A172 (cell line): ENCODE measurements at regions not wholly inside any gene's neighbourhood (a gene's known extent, or its start where the extent isn't known, plus 50 kb on each side); places are given as distances from the start of the nearest gene placed in this dataset.
"Not testable (repeated sequence)": the region's sequence is repeated elsewhere in the genome, so short reads cannot be mapped to it uniquely, and the experiment has no call there.

Experiments
- DNase-seq: peaks from one replicate; pipeline ENCODE4 v3.0.0-alpha.2; 2015; ENCODE audit warnings: low spot score

DNA sequence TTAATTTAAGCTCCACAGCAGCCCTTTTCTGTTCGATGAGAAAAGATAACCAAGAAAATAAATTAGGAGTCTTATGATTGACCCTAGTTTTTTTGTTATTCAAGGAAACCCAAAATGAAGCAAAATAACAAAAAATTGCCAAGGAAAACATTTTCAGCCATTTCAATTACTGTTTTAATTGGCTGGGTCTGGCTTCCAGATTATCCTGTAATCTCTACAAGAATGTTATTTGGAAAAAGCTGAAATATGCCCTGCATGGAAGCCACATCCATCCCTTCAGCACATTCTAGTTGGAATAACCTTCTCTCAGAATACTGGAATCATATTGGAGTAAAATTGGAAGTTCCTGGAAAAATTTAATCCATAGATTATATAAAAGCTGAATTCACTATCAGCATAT is 191.1 kb upstream of the CCN2 start:
- DNase-seq, result no peak

GRCh38 chr6:132140189-132140588 is 189.0 kb upstream of the CCN2 start:
- DNase-seq, result no peak

GRCh38 chr6:132139611-132140010 is 188.4 kb upstream of the CCN2 start:
- no peak for DNase-seq

DNA sequence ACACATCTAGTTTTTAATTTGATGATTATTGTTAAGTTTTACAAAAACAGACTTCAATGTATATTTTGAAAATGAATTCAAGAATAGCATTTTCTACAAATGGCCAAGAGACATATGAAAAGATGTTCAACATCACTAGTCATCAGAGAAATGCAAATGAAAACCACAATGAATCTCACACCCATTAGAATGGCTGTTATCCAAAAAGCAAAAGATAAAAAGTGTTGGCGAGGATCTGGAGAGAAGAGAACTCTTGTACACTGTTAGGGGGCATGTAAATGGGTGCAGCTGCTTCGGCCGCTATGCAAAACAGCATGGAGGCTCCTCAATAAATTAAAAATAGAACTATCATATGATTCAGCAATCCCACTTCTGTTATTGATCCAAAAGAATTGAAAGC is 185.8 kb upstream of the CCN2 start:
- DNase-seq, result no peak

GRCh38 chr6:132135409-132135808 is 184.2 kb upstream of the CCN2 start:
- DNase-seq, result no peak

DNA sequence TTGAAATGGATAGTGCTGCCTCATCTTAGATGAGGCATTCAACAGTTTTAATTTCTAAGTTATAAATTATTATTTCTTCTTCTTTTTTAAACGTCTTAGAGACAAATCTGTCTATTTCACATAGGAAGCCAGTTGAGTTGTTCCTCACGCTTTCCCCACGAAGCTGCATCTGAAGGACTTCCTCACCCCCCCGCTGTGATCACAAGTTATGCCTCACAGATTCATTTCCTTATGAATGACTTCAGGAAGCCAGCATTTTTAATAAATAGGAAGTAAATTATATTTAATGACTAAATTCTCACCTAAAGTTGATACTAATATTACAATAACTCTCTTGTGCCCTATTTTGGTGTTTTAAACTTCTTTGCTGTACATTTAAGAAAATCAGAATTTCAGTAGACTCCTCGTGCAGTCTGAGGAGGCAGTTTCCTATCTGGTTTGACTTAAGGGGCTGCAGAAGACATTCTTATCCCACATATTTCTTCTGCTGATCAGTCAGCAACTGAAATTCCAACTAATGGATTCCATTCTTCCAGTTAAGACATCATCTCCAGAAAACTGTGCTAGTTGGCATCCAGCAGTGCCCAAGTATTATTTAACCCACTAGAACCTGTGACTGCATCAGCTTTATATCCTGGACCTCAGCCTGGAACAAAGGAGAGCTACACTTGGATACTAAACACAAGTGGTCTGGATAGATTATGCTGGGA is 182.7 kb upstream of the CCN2 start:
- no peak for DNase-seq

DNA sequence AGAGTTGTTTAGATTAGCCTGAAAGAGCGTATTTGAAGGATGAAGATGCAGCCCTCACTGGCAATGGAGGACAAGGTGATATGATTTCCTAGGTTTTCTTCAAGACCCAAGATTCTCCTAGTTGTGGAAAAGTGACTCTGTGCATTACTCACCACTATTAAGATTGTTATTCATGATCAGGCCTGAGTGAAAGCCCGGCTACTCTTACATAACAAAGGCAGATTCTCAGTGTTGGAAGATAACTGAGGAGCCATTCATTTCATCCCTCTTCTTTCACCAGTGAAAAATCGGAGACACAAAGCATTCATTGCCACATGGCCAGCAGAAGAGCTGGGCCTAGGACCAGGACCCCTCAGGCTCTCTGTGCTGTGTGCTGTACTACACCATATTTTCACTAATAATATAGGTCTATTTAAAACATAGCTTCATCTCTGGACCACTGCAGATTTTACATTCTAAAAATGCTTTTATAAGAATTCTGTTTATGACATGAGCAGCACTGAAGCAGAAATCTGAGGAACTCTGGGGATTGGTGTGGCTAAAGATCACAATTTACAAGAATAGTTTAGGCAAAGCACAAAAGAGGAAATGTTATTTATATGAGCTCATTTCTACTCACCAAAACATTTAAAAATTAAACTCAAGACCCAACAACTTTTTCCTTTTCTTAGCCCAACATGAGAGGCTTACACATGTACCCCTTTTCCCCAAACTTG is 181.9 kb upstream of the CCN2 start:
- peak; percentile 40 for DNase-seq

GRCh38 chr6:132132422-132132821 is 181.2 kb upstream of the CCN2 start:
- DNase-seq, result peak; percentile 35

- peak; percentile 99 for DNase-seq
These were observed 180.6 kb upstream of the CCN2 start for GRCh38 chr6:132131758-132132157.

DNA sequence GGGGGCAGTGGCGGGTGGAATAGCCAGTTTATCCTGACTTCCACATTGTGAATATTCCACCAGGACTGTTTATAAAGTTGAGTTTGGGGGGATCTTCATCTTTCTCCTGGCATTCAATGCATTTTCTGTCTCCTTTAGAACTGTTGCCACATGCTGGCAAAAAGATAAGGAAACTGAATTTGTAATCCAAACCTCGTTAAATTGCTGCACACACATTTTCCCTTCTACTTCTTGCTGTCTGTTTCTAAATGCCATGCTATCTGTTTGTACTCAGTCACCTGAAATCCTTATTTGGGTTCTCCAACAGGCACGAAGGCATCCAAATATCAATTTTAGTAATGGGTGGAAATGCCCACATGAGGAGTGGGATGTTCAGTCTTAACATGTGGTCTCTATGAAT is 180.2 kb upstream of the CCN2 start:
- peak; percentile 22 for DNase-seq

DNA sequence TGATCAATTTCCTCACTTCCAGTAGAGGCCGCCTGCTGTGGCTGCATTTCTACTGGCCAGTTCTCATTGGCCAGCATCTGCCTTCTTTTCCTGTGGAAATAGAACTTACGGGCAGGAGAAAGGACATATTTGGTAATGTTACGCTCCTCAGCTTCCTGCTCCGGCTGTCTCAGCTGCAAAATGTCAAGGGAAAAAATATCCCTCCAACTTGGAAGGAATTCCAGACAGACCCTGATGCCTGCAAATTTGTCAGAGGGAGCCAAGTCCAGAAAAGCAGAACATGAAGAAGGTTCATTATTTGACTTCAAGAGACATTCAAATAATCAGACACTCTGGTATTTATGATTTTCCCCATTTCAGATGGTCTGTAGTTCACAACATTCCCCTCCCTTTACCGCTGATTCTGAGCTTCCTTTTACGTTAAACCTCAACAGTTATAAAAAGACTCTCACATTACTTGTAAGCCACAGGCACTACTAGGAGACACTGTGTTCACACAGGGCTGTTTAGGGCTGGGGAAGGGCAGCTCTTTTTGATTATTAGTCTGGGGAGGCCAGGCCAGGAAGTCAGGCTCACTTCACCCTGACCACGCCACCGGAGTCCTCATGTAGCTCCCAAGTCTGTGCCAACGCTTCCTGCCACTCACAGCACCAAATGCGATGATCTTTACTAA is 179.6 kb upstream of the CCN2 start:
- DNase-seq, result peak; percentile 69

DNA sequence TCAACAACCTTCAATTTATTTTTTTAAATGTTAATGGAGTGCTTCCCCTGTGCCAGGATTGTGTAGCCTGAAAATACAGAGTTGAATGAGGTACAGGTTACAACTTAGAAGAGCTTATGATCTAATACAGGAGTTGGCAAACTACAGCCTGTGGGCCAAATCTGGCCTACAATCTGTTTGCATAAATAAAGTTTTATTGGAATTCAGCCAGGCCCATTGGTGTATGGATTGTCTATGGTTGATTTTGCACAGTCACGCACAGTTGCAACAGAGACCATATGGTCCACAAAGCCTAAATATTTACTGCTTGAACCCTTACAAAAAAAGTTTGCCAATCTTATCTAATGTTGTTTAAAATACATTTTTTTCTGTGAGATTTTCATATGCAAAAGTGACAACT is 177.3 kb upstream of the CCN2 start:
- no peak for DNase-seq

GRCh38 chr6:132126150-132126549 is 175.0 kb upstream of the CCN2 start:
- DNase-seq, result no peak

- DNase-seq, result peak; percentile 83
These were observed 171.7 kb upstream of the CCN2 start for GRCh38 chr6:132122871-132123270.

- no peak for DNase-seq
These were observed 171.0 kb upstream of the CCN2 start for GRCh38 chr6:132122176-132122575.

- DNase-seq, result no peak
These were observed 167.0 kb upstream of the CCN2 start for GRCh38 chr6:132118144-132118543.

DNA sequence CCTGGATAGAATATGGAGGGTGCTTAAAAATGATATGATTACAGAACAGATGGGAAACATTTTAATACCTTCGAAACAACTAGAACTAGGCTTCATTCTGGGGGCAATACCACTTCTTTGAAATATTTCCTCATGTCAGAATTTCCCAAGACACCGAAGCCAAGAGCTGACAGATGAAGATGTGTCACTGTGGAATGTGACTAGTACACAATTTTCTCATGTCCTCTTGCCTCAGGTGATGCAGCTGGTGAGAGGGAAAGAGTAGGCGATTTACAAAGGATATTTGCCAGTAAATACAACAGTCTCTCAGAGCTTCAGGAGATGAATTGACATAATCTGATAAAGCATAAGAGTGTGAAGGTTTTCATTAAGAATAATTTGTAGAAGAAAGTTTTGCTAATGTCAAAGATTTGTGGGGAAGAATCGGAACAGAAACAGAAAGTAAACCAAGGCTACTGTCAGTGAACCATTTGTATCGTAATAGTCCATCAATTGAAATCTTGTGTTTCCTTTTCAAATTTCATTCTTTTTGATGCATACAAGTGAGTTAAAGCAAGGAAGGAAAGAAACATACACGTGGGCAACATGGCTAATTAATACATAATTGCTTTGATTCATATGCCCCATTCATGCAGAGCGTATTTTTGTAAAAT is 164.7 kb upstream of the CCN2 start:
- no peak for DNase-seq

DNA sequence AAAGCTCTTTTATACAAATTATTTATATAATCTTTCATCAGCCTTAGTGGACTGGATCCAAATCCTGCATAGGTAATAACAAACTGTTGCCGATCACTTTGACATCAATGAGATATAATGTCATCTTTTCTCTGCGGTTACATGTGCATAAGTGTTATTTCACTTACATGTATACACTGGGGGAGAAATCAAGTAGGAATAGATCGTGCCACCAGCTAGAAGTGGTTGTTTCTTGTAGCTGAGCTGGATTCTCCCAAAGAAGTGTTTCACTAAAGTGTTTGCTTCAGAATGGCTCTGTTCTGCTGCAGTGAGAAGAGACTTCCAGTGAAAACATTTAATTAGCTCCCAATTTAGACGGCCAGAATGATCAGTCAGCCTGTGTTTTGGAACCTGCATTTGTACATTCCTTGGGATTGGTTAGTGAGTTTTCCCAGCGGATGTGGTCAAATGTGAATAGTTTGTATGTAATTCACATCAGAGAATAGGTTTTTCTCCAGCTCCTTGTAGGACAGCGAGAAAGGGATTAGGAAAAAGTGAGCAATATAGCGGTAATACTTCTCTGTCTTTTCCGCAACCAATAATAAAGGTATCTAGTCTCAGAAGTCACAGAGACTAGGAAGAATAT is 163.1 kb upstream of the CCN2 start:
- peak; percentile 12 for DNase-seq

DNA sequence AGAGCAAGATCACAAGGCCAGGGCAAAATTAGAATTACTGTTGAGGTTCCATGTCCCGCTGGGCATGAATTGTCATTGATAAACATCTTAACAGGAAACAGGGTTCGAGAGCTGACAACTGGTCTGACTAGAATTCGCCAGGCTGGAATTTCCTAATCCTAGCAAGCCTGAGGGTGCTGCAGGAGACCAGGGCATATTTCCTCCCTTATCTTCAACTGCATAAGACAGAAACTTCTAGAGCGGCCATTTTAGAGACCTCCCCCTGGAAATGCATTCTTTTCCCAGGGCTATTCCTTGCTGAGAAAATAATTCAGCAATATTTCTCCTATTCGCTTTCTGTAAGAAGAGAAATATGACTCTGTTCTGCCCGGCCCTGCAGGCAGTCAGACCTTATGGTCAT is 158.6 kb upstream of the CCN2 start:
- not testable (repeated sequence) for DNase-seq

DNA sequence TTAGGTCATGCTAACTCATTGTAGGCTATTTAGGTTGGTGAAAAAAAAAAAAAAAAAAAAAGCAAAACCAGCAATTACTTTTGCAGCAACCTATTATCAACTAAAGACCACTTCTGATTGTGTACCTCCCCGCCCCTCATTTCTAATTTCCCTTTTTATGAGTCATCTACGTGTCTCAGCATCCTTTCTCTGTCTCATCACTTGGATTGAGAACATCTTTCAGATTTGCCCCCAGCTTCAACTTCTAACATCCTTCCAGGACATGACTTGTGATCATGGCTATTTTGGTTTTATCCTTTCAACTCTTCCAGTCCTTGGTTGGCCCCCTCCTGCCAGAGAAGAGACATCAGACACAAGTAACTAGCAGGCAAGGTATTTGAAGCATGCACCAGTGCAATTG is 156.7 kb upstream of the CCN2 start:
- DNase-seq, result no peak

DNA sequence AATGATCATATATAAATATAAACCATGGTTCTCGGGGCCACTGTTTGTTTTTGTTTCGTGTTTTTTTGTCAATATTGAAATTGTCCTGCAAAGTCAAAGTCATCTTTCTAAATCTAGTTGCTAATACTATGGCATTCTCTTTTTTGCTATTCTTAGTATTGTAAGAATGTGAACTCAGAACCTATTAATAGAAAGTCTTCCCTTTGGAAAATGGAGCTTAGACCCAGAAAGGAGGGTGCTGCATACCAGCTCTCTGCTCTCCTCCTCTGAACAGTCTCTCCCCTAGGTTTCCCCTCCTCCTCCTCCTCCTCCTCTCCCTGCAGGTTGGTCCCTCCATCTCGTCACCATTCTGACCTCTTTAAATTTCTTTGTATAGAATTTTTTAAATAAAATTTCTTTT is 150.4 kb upstream of the CCN2 start:
- DNase-seq, result no peak

DNA sequence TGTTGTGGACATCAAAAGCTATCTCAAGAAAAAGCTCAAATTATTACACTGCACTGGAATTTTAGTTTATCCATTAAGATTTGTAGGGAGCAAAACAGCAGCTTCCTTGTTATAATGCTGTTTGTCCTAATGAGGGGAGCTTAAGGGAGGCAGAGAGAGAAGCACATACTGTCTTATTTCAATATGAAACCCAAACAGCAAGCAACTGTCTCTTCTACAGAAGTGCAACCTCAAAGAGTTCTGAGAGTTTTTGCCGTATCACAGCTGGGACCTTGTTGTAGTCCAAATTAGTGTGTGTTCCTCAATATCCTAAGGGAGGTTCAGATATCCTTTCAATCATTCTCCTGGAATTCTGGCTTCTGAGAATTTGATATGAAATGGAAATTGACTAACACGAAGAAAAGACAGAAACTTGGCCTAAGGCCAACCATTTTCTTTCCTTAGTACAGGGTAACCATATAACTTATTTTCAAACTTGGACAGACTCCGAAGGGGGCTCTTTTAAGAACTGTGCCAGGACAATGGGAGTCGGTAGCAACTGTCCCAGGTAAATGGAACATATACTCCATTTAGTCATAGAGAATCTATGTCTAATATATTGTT is 149.3 kb upstream of the CCN2 start:
- DNase-seq, result no peak
